ENCODE measurements at regions not wholly inside any gene's neighbourhood (a gene's known extent, or its start where the extent isn't known, plus 50 kb on each side); places are given as distances from the start of the nearest gene placed in this dataset.
A peak's percentile ranks its signal among the peaks of the same experiment; 100 is the strongest.

- TF ChIP-seq CTCF (conservative IDR thresholded peaks at IDR 0.05; ENCODE audit: low read depth, low read length) (0 out of 2 replicates have a peak, but pooled peaks have one; percentile 22), EZH2 (IDR thresholded peaks at IDR 0.05; ENCODE audit: borderline replicate concordance, low read depth, low read length, poor library complexity, severe bottlenecking) (no peak)
Observed at GRCh38 chr2:66275984-66276383, 158.9 kb upstream of the MEIS1 start.
